ENCODE measurements at regions not wholly inside any gene's neighbourhood (a gene's known extent, or its start where the extent isn't known, plus 50 kb on each side); places are given as distances from the start of the nearest gene placed in this dataset.

- H2BK5ac ChIP-seq (ENCODE audit: insufficient read length, low read length), result no peak overlapping the region
- peaks cover 0 to 2% of the 10 kb centered on the region in 2 experiments; a peak in 1 of 4 replicates for H3K4me1 Mint-ChIP-seq
- no peak overlapping the region for H3K4me3 Mint-ChIP-seq
- H3K9me3 ChIP-seq (ENCODE audit: control insufficient read depth, low read depth, low read length), result no peaks in the 10 kb centered on the region
- TF ChIP-seq CTCF (conservative IDR thresholded peaks at IDR 0.05), result no peak
- H2BK12ac ChIP-seq (ENCODE audit: insufficient read length, low read depth, low read length), result no peak overlapping the region
- no peaks in the 10 kb centered on the region for H3K4me1 ChIP-seq (ENCODE audit: insufficient read depth, low read length)
- no peaks in the 10 kb centered on the region for H4K20me1 ChIP-seq (ENCODE audit: control insufficient read depth, insufficient read depth, insufficient read length)
- H3K9me3 Mint-ChIP-seq, result no peaks in the 10 kb centered on the region
- H3T11ph ChIP-seq (ENCODE audit: low read length), result no peak overlapping the region
- no peaks in the 10 kb centered on the region for H3K79me2 ChIP-seq (ENCODE audit: insufficient read depth, low read length)
- no peak overlapping the region for H3K4me2 ChIP-seq (ENCODE audit: insufficient read depth, insufficient read length, low read length)
- DNase-seq, result no peak
- H2AFZ ChIP-seq (ENCODE audit: low read length), result no peak overlapping the region
- WGBS (ENCODE audit: extremely low coverage, insufficient read length, low lambda C conversion rate), result no CpG with 5 or more reads among the region's 3 CpGs
- H3K27ac ChIP-seq (ENCODE audit: insufficient read length, low read depth, low read length), result no peak overlapping the region
- no peak overlapping the region for H3K56ac ChIP-seq (ENCODE audit: insufficient read length, low read depth, low read length)
- H4K91ac ChIP-seq (ENCODE audit: insufficient read length, low read depth, low read length), result no peak overlapping the region
- H3K23me2 ChIP-seq (ENCODE audit: insufficient read length, low read depth, low read length, poor library complexity, severe bottlenecking), result no peaks in the 10 kb centered on the region
- no peak overlapping the region for H3K4ac ChIP-seq (ENCODE audit: low read depth, low read length)
- H3K27me3 ChIP-seq (ENCODE audit: insufficient read depth, low read length), result no peaks in the 10 kb centered on the region
- no peaks in the 10 kb centered on the region for H3K36me3 Mint-ChIP-seq (ENCODE audit: insufficient read depth in 1 of 3, low read depth in 3 of 3)
- no peak overlapping the region for H3K9ac ChIP-seq (ENCODE audit: extremely low read depth, insufficient read length, low read length)
- H3K18ac ChIP-seq (ENCODE audit: insufficient read length, low read depth, low read length), result no peak overlapping the region
- H2BK20ac ChIP-seq (ENCODE audit: low read depth, low read length, poor library complexity, severe bottlenecking), result no peak overlapping the region
- H3K23ac ChIP-seq (ENCODE audit: insufficient read length, low read depth, low read length), result no peak overlapping the region
- no peak overlapping the region for H4K5ac ChIP-seq (ENCODE audit: insufficient read length, low read depth, low read length)
- H2BK120ac ChIP-seq (ENCODE audit: low read depth, low read length, poor library complexity, severe bottlenecking), result no peak overlapping the region
- H3K27me3 Mint-ChIP-seq (ENCODE audit: low read depth), result no peaks in the 10 kb centered on the region
- H3K14ac ChIP-seq (ENCODE audit: insufficient read depth, low read length), result no peak overlapping the region
- H4K8ac ChIP-seq (replicated peaks; ENCODE audit: insufficient read length, low read depth, low read length), result no peak overlapping the region
- no peak overlapping the region for H3K27ac Mint-ChIP-seq
- H3K79me1 ChIP-seq (ENCODE audit: insufficient read depth, low read depth, low read length, poor library complexity, severe bottlenecking), result no peaks in the 10 kb centered on the region
- H2BK15ac ChIP-seq (ENCODE audit: low read depth, low read length), result no peak overlapping the region
- H2AK5ac ChIP-seq (ENCODE audit: insufficient read length, low read length), result no peak overlapping the region
Observed at GRCh38 chr12:28132398-28132797, 57.9 kb upstream of the CCDC91 start.

Measured in H9 (cell line).